ENCODE measurements at regions not wholly inside any gene's neighbourhood (a gene's known extent, or its start where the extent isn't known, plus 50 kb on each side); places are given as distances from the start of the nearest gene placed in this dataset.
"Not testable (repeated sequence)": the region's sequence is repeated elsewhere in the genome, so short reads cannot be mapped to it uniquely, and the experiment has no call there.

GRCh38 chr6:14875481-14876063 lies 370.3 kb upstream of the JARID2 start:
- DNase-seq (ENCODE audit: low read depth): no peak

GRCh38 chr6:14876778-14877613 lies 368.9 kb upstream of the JARID2 start:
- peak; percentile 67 for DNase-seq (ENCODE audit: low read depth)

- DNase-seq (ENCODE audit: low read depth): no peak
Observed at GRCh38 chr6:14877758-14878157, 368.1 kb upstream of the JARID2 start.

- no peak for DNase-seq (ENCODE audit: low read depth)
Observed at GRCh38 chr6:14880052-14880451, 365.8 kb upstream of the JARID2 start.

- DNase-seq (ENCODE audit: low read depth): no peak
Observed at GRCh38 chr6:14880677-14881076, 365.2 kb upstream of the JARID2 start.

- peak; percentile 38 for DNase-seq (ENCODE audit: low read depth)
Observed at GRCh38 chr6:14881398-14881797, 364.5 kb upstream of the JARID2 start.

- DNase-seq (ENCODE audit: low read depth): no peak
Observed at GRCh38 chr6:14882394-14883026, 363.4 kb upstream of the JARID2 start.

GRCh38 chr6:14883921-14884320 lies 361.9 kb upstream of the JARID2 start:
- DNase-seq (ENCODE audit: low read depth): peak; percentile 4

- DNase-seq (ENCODE audit: low read depth): no peak
Observed at GRCh38 chr6:14885498-14885897, 360.4 kb upstream of the JARID2 start.

- no peak for DNase-seq (ENCODE audit: low read depth)
Observed at GRCh38 chr6:14887181-14887580, 358.7 kb upstream of the JARID2 start.

- no peak for DNase-seq (ENCODE audit: low read depth)
Observed at GRCh38 chr6:14887986-14888574, 357.8 kb upstream of the JARID2 start.

GRCh38 chr6:14888575-14889000 lies 357.3 kb upstream of the JARID2 start:
- DNase-seq (ENCODE audit: low read depth): no peak

- DNase-seq (ENCODE audit: low read depth): no peak
Observed at GRCh38 chr6:14889188-14889587, 356.7 kb upstream of the JARID2 start.

GRCh38 chr6:14889611-14890593 lies 356.0 kb upstream of the JARID2 start:
- DNase-seq (ENCODE audit: low read depth): no peak

GRCh38 chr6:14891820-14892375 lies 354.0 kb upstream of the JARID2 start:
- not testable (repeated sequence) for DNase-seq (ENCODE audit: low read depth)

- no peak for DNase-seq (ENCODE audit: low read depth)
Observed at GRCh38 chr6:14894105-14894504, 351.8 kb upstream of the JARID2 start.

GRCh38 chr6:14896475-14896874 lies 349.4 kb upstream of the JARID2 start:
- DNase-seq (ENCODE audit: low read depth): no peak

GRCh38 chr6:14897831-14898230 lies 348.0 kb upstream of the JARID2 start:
- no peak for DNase-seq (ENCODE audit: low read depth)

GRCh38 chr6:14899441-14899840 lies 346.4 kb upstream of the JARID2 start:
- not testable (repeated sequence) for DNase-seq (ENCODE audit: low read depth)

- no peak for DNase-seq (ENCODE audit: low read depth)
Observed at GRCh38 chr6:14900919-14901318, 344.9 kb upstream of the JARID2 start.

Data from HS-5 (cell line).